Stomach (tissue), 8 donors: ENCODE measurements at regions not wholly inside any gene's neighbourhood (a gene's known extent, or its start where the extent isn't known, plus 50 kb on each side); places are given as distances from the start of the nearest gene placed in this dataset.

Source experiments
- DNase-seq, 2 donors: peaks; one replicate each; pipeline versions ENCODE4 v3.0.0 to v3.0.0-alpha.2; 2013 to 2019
- H3K27ac ChIP-seq, 5 donors: fragments of 200-600 bp in 4 of 5; sonication (generic) in 4 of 5; one replicate each; pipeline ENCODE4 v1.5.1; 2013 to 2019; ENCODE audit warnings: mild to moderate bottlenecking in 1 of 5, moderate library complexity in 1 of 5
- H3K27me3 ChIP-seq, 3 donors: fragments of 200-600 bp; sonication (generic); one replicate each; pipeline ENCODE4 v1.5.1; 2017 to 2019; ENCODE audit warnings: mixed run types in 1 of 3
- H3K36me3 ChIP-seq, 4 donors: fragments of 200-600 bp; sonication (generic); 1 replicate in 3 of 4; 2 replicates in 1 of 4; pipeline ENCODE4 v1.5.1; 2016 to 2019
- H3K4me1 ChIP-seq, 4 donors: fragments of 200-600 bp; sonication (generic); one replicate each; pipeline ENCODE4 v1.5.1; 2016 to 2019
- H3K4me3 ChIP-seq, 4 donors: fragments of 200-600 bp; sonication (generic) in 3 of 4; one replicate each; pipeline ENCODE4 v1.5.1; 2016 to 2019; ENCODE audit warnings: mild to moderate bottlenecking in 1 of 4
- H3K9me3 ChIP-seq, 4 donors: fragments of 200-600 bp; sonication (generic); one replicate each; pipeline ENCODE4 v1.5.1; 2016 to 2019
- EP300 ChIP-seq: sonication (generic); formaldehyde crosslinking; IDR thresholded peaks from one replicate; pipeline ENCODE4 v1.6.1; 2017; ENCODE audit warnings: antibody characterized with exemption
- POLR2A ChIP-seq, 4 donors: fragments of 450-650 bp; IDR thresholded peaks; one replicate each; pipeline ENCODE4 v1.6.1; 2016; ENCODE audit warnings: antibody characterized with exemption in 4 of 4, control low read depth in 2 of 4, mild to moderate bottlenecking in 1 of 4, moderate library complexity in 1 of 4
- POLR2AphosphoS5 ChIP-seq, 3 donors: sonication (generic); formaldehyde crosslinking; IDR thresholded peaks; one replicate each; pipeline ENCODE4 v1.6.1; 2016; ENCODE audit warnings: antibody characterized with exemption in 3 of 3
- WGBS, 5 donors: extraction: QIAGEN DNeasy Blood & Tissue Kit in 3 of 5; methylation state at CpG; one replicate each; pipeline versions ENCODE4 v1.1.5 to v1.1.7; 2013 to 2018; 5-methylcytosine and 5-hydroxymethylcytosine counted together
- intact Hi-C: fragments of 100-400 bp; cut with DNase I; formaldehyde crosslinking; loops from one replicate; pipeline ENCODE4 v1.15.1; 2023; ENCODE audit warnings: low total_unique reads
- TF ChIP-seq, protein P1 (sequence below), 7 experiments: fragments of 450-650 bp in 4 of 7; fragments of 200-600 bp in 3 of 7; sonication (generic) in 3 of 7; IDR thresholded peaks; one replicate each; pipeline ENCODE4 v1.5.1; 2016 to 2019; ENCODE audit warnings: antibody characterized with exemption in 7 of 7, control low read depth in 2 of 7, mild to moderate bottlenecking in 1 of 7
- donor health status: healthy with polysubstance abuse.
- donor health status: Bipolar disorder and iron deficiency.
- donor health status: healthy.

DNA sequence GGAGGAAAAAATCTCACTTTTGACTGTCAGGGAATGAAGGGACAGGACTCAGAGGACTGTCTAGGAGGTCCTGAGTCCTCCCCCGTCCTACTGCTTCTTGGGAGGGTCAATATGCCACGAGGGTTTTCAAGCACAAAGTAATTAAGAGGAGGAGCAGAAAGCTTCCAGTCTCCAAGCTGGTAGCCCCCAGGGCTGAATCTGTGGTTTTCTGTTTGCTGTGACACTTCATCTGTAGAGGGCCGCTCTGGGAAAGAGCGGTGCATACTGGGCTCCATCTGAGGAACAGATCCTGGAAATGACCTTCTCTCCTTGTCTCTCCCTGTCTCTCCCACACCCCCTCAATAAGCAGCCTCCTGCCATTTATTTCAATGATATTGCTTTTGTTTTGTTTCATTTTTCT, 180.1 kb upstream of the SDK2 start:
- Histone ChIP-seq H3K4me3 (no peak overlapping the region), H3K4me1 (peaks cover 6 to 14% (median 9%) of the 10 kb centered on the region in 4 donors), H3K27me3 (peaks cover 0 to 68% (median 0%) of the 10 kb centered on the region in 3 donors), H3K9me3 (no peaks in the 10 kb centered on the region), H3K27ac (no peak overlapping the region), H3K36me3 (no peaks in the 10 kb centered on the region)
- TF ChIP-seq, protein P1, sequence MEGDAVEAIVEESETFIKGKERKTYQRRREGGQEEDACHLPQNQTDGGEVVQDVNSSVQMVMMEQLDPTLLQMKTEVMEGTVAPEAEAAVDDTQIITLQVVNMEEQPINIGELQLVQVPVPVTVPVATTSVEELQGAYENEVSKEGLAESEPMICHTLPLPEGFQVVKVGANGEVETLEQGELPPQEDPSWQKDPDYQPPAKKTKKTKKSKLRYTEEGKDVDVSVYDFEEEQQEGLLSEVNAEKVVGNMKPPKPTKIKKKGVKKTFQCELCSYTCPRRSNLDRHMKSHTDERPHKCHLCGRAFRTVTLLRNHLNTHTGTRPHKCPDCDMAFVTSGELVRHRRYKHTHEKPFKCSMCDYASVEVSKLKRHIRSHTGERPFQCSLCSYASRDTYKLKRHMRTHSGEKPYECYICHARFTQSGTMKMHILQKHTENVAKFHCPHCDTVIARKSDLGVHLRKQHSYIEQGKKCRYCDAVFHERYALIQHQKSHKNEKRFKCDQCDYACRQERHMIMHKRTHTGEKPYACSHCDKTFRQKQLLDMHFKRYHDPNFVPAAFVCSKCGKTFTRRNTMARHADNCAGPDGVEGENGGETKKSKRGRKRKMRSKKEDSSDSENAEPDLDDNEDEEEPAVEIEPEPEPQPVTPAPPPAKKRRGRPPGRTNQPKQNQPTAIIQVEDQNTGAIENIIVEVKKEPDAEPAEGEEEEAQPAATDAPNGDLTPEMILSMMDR (IDR thresholded peaks at IDR 0.05): no peak
- no peak for TF ChIP-seq POLR2A (IDR thresholded peaks at IDR 0.05)
- TF ChIP-seq POLR2AphosphoS5 (IDR thresholded peaks at IDR 0.05): no peak
- intact Hi-C loops: no loop called here
- 77 to 86% (median 79%) methylated on average over 4 of the region's 4 CpGs for WGBS, 5 donors
- DNase-seq: no peak

DNA sequence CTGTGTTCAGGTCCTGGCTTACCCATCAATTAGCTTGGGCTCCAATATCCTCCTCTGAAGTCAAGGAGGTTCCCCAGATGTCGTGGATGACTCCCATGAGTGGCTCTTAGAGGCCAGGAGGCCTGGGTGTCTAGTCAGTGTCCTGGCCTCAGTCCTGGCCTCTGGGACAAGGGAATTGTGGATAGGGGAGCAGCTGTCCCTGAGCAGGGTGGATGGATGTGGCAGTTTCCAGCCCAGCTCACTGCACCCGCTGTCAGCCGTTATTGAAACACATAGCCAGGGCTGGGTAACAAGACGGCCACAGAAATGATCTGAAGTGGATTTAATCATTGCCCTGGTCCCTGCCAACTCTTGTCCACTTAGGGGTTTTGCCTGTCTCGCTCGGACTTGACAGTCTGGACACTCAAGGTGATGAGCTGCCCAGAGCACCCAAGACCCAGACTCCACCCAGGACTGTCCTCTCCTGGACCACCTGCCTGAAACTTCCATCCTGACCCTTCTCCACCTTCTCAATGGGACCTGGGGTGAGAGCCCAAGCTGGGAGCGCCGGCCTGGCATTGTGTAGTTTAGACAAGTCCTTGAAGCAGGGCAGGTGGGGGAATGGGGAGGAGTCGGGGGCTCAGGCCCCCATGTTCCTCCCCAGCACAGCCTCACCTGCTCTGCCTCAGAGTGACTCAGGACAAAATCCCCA, 182.1 kb upstream of the SDK2 start:
- intact Hi-C loops: no loop called here
- peaks cover 0 to 49% (median 0%) of the 10 kb centered on the region in 3 donors for H3K27me3 ChIP-seq
- H3K27ac ChIP-seq: no peak overlapping the region
- no peak for DNase-seq
- H3K4me3 ChIP-seq: no peak overlapping the region
- 86 to 95% (median 91%) methylated on average over 9 of the region's 9 CpGs for WGBS, 5 donors
- TF ChIP-seq POLR2A (IDR thresholded peaks at IDR 0.05) (no peak), EP300 (no peak), POLR2AphosphoS5 (IDR thresholded peaks at IDR 0.05) (no peak)
- TF ChIP-seq, protein P1 (IDR thresholded peaks at IDR 0.05): no peak
- H3K36me3 ChIP-seq: no peaks in the 10 kb centered on the region
- peaks cover 6 to 14% (median 9%) of the 10 kb centered on the region in 4 donors for H3K4me1 ChIP-seq
- no peaks in the 10 kb centered on the region for H3K9me3 ChIP-seq

DNA sequence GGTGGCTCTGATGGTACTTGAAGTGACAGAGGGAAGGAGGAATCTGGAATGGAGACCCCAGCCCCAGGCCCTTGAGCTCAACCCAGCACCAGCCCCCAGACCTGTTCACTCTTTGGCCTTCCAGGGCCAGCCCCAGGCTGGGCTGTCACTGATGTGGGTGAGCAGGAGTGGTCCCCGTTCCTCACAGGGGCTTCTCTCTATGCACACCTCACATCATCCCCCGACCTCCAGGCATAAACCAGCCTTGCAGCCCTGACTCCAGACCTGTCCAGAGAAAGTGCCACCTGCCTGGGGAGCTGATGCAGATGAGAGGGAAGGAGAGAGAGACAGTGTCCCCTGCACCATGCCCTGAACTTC, 182.6 kb upstream of the SDK2 start:
- Histone ChIP-seq H3K27me3 (peaks cover 0 to 49% (median 0%) of the 10 kb centered on the region in 3 donors), H3K9me3 (no peaks in the 10 kb centered on the region), H3K36me3 (no peaks in the 10 kb centered on the region), H3K27ac (no peak overlapping the region), H3K4me1 (peaks cover 6 to 14% (median 9%) of the 10 kb centered on the region in 4 donors), H3K4me3 (no peak overlapping the region)
- WGBS, 5 donors: 90 to 94% (median 91%) methylated on average over 2 of the region's 2 CpGs
- no peak for TF ChIP-seq POLR2AphosphoS5 (IDR thresholded peaks at IDR 0.05)
- TF ChIP-seq POLR2A (IDR thresholded peaks at IDR 0.05): no peak
- no peak for TF ChIP-seq EP300
- TF ChIP-seq, protein P1 (IDR thresholded peaks at IDR 0.05): no peak
- no peak for DNase-seq
- intact Hi-C loops: no loop called here

DNA sequence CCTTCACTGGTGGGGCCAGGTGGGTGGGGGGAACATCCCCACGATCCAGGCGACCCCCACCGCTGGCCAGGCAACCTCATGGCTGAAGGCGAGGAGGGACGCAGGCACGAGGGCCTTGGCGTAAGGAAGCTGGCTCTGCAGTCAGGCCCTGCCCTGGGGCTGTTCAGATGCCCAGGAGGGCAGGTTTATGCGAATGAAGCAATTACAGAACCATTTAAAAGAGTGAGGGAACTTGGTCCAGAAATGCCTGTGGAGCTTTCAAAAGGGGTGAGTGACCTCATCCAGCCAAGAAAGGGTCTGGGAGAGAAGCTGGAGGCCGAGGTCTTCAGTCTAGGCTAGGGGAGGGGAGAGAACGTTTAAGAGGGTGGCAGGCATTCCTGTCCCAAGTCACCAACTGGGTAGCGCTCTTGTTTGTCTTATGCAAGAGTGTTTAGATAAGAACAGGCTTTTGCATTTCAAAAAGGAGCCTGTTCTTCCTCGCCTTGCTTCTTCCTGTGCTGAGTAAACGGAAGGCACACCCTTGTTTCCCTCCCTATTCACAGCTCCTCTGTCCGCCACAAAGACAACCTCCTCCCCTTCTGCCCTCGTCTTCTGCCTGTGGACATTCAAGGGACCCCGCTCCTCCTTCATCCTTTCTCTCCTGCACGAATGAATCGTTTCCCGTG, 183.5 kb upstream of the SDK2 start:
- Histone ChIP-seq H3K4me3 (no peak overlapping the region), H3K27ac (peak overlapping the region in 3 of 5 donors; percentile 20 to 64 (median 54)), H3K9me3 (no peaks in the 10 kb centered on the region), H3K27me3 (peaks cover 0 to 52% (median 0%) of the 10 kb centered on the region in 3 donors), H3K36me3 (no peaks in the 10 kb centered on the region), H3K4me1 (peaks cover 6 to 14% (median 9%) of the 10 kb centered on the region in 4 donors)
- peak in 1 of 2 donors; percentile 51 for DNase-seq
- 24 to 41% (median 28%) methylated on average over 19 of the region's 19 CpGs for WGBS, 5 donors
- intact Hi-C loops: no loop called here
- TF ChIP-seq EP300: no peak
- no peak for TF ChIP-seq POLR2A (IDR thresholded peaks at IDR 0.05)
- TF ChIP-seq POLR2AphosphoS5 (IDR thresholded peaks at IDR 0.05): peak in 1 of 3 donors; percentile 48
- TF ChIP-seq, protein P1 (IDR thresholded peaks at IDR 0.05): peak in 1 of 7 experiments; percentile 8
